Mononuclear cell (primary cell): ENCODE measurements at regions not wholly inside any gene's neighbourhood (a gene's known extent, or its start where the extent isn't known, plus 50 kb on each side); places are given as distances from the start of the nearest gene placed in this dataset.

ENCODE experiments used
- H3K27me3 ChIP-seq: 2 replicates; pipeline ENCODE4 v1.6.0; 2011; ENCODE audit warnings: low read length, control low read depth; ENCODE audit not compliant: insufficient read depth
- H3K4me1 ChIP-seq: 2 replicates; pipeline ENCODE4 v1.5.1; 2011; ENCODE audit warnings: mild to moderate bottlenecking, low read length, control low read depth; ENCODE audit not compliant: insufficient read depth
- H3K4me3 ChIP-seq: 2 replicates; pipeline ENCODE4 v1.5.1; 2011; ENCODE audit warnings: mild to moderate bottlenecking, low read length, moderate library complexity
- H3K9me3 ChIP-seq: 2 replicates; pipeline ENCODE4 v1.5.1; 2011; ENCODE audit warnings: low read depth, mild to moderate bottlenecking, control low read depth, low read length

DNA sequence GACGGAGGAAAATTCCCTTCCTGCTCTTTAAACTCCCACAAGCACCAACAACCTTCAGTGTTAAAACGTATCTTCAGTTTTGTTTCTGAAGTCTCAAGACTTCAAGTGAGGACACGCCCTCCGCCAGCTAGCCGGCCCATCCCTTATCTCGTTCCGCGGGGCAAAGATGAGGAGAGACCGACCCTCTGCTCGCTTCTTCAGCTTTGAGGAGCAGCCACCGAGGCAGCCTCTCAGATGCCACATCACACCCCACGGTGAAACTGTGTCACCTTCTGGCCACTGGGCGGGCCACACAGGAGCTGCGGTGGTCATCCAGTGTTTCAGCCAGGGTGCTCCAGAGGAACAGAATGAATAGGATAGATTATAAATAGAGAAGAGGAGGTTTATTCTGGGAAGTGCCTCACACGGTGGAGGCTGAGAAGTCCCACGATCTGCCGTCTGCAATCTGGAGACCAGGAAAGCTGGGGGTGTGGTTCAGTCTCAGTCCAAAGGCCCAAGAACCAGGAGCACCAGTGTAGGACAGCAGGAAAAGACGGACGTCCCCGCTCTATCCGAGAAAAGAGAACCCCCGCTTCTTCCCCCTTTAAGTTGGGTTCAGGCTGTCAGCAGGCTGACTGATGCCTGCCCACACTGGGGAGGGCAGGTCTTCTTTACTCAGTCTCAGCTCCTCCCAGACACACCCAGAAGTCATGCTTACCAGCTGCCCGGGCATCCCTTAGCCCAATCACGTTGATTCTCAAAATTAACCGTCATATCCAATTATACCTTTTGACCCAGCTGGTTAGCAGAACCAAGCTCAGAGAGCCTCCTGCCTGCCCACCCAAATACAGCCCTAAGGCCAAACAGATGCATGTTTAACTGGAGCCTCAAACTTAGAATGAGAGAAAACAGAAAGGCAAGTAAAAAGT, 399.7 kb upstream of the ID2 start:
- Histone ChIP-seq H3K27me3 (no peaks in the 10 kb centered on the region), H3K4me3 (peak overlapping the region; percentile 35), H3K9me3 (no peaks in the 10 kb centered on the region), H3K4me1 (peaks cover 31% of the 10 kb centered on the region)

DNA sequence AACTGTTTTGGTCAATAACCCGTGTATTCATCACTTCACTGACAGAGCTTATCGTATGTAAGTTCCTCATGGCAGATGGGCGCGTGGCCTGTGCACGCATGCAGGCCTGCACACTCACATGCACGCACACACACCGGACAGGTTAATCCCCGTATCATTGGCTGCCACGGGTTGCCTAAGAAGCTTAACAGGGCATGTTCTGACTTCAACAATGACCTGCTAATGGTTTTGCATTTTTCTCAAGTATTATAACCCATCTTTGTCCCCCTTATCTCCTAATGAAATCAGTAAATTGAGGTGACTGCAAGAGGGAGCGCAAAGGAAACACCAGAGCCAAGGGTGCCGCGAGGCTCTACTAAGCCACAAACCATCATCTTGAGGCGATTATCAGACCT, 399.0 kb upstream of the ID2 start:
- no peaks in the 10 kb centered on the region for H3K9me3 ChIP-seq
- no peaks in the 10 kb centered on the region for H3K27me3 ChIP-seq
- no peak overlapping the region for H3K4me3 ChIP-seq
- H3K4me1 ChIP-seq: peaks cover 25% of the 10 kb centered on the region

DNA sequence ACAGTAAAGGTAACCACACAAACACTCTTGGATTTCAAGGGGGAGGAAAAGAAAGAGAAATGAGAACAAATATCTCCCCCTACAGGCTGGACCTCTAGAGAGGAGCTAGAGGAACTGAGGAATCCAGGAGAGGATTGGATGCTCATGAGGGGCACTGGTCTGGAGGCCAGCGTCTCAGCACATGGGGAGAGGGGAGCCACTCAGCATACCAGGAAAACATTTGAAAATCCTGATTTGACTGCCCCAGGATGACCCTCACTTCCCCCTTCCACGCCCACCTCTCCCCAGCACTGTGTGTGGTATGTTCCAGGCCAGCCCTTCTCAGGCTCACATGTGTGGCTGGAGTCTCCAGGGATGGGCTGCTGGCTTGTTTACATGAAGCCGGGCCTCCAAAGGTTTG, 396.8 kb upstream of the ID2 start:
- H3K4me3 ChIP-seq: no peak overlapping the region
- no peaks in the 10 kb centered on the region for H3K9me3 ChIP-seq
- H3K27me3 ChIP-seq: no peaks in the 10 kb centered on the region
- H3K4me1 ChIP-seq: peaks cover 8% of the 10 kb centered on the region

DNA sequence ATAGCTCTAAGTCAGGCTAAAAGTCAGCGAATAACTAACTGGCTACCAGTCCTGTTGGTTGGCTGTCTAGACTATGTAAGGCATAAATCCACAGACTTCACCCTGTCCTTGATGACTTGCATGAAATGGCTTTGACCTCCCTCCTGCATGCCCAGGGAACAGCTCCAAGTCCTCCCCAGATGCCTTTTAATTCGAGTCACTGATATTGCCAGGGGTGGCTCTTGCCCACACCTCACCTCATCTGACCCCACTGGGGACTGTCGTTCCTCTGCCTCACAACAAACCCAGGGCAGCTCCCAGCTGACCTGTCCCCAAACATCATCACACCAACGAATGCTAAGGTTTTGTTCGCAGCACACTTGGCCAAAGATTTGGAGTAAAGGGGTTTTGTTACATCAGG, 396.0 kb upstream of the ID2 start:
- Histone ChIP-seq H3K9me3 (no peaks in the 10 kb centered on the region), H3K4me1 (peaks cover 8% of the 10 kb centered on the region), H3K27me3 (no peaks in the 10 kb centered on the region), H3K4me3 (no peak overlapping the region)

DNA sequence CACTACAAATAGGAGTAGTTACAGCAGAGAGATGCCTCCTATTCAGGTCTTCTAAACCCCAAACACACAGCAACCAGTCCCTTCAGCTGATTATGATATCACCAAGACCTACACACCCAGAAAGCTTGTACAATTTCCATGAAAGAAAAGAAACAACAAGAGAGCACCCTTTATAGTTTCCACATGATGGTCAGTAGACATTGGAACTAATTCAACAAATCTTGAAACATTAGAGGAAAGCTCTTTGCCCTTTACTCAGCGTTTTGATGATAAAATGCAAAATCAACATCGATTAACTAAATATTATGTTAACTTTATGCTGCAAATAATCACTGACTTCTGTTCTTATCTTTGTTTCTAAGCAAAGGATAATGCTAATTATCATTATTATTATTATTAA, 393.6 kb upstream of the ID2 start:
- Histone ChIP-seq H3K9me3 (no peaks in the 10 kb centered on the region), H3K27me3 (no peaks in the 10 kb centered on the region), H3K4me1 (no peaks in the 10 kb centered on the region), H3K4me3 (no peak overlapping the region)

DNA sequence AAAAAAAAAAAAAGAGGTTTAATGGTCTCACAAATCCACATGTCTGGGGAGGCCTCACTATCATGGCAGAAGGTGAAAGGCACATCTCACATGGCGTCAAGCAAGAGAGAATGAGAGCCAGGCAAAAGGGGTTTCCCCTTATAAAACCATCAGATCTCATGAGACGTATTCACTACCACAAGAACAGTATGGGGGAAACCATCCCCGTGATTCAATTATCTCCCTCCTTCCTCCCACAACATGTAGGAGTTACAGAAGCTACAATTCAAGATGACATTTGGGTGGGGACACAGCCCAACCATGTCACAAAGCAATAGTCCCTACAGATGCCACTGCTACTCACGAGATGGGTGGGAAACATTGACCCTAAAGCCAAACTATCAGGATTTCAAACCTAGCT, 392.7 kb upstream of the ID2 start:
- Histone ChIP-seq H3K4me1 (no peaks in the 10 kb centered on the region), H3K27me3 (no peaks in the 10 kb centered on the region), H3K4me3 (no peak overlapping the region), H3K9me3 (no peaks in the 10 kb centered on the region)

DNA sequence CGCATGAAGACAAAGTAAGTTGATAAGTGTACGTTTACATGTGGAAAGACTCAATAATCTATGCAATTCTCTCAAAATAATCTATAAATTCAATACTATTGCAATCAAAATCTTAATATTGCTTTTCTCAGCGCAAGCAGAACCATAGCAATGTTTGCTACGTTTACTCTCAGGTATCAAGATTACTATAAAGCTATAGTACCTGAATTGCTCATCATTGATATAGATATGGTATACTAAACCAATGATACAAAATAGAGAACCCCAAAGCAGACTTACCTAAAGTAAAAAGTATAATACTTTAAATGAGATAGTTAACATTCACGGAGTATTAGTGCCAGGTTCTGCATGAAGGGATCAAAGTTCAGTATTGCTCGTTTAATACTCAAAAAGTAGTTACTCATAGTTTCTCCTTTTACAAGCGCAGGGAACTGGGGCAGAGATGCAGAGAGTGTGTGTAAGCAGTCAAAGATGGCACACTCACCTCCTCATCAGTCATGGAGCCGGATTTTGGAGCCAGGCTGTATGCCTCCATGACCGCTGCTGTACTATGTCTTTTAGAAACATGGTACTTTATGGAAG, 391.0 kb upstream of the ID2 start:
- Histone ChIP-seq H3K4me1 (no peaks in the 10 kb centered on the region), H3K27me3 (no peaks in the 10 kb centered on the region), H3K4me3 (no peak overlapping the region), H3K9me3 (no peaks in the 10 kb centered on the region)

DNA sequence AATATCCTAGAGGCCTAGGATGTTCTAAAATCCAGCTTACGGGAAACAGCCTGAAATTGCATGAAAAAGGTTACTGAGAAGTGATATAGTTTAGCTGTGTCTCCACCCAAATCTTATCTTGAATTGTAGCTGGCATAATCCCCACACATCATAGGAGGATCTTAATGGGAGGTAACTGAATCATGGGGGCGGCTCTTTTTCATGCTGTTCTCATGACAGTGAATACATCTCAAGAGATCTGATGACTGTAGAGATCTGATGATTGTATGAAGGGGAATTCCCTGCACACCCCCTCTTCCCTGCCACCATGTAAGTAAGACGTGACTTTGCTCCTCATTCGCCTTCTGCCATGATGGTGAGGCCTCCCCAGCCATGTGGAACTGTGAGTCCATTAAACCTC, 385.6 kb upstream of the ID2 start:
- H3K4me1 ChIP-seq: peaks cover 49% of the 10 kb centered on the region
- no peaks in the 10 kb centered on the region for H3K27me3 ChIP-seq
- no peaks in the 10 kb centered on the region for H3K9me3 ChIP-seq
- no peak overlapping the region for H3K4me3 ChIP-seq

DNA sequence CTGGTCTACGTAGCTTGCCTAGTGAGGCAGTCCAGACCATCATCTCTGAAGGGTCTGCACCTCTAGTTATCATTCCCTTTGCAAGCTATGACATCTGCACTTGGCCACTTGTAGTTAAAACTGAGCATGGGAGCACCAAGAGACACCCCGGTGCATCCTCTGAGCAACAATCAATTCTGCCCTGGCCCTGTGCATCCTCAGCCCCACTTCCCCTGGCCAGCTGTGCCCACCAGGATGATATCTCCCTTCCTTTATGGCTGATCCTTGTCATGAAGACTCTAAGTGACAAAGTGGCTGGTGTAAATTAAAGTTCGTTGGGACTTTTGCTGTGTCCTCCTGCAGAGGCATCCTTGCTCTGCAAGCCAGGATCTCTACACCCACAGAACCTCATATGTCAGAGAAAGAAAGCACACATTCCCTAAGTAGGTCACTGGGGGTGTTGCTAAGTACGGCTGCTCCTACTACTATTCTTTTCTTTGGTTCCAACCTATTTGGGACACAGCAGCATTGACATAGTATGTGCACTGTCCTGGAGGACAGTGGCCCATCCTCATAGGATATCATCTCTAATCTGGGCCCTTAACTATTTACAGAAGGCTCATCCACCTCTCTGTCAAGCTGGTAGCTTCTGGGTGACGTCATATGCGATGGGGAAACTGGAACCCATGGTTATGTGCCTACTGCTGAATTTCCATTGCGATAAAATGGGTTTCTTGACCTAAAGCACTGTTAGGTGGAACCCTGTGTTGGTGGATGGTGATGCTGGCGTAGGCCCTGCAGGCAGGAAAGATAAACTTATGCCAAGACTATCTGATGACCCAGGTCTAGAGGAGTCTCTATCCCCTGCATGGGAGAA, 384.3 kb upstream of the ID2 start:
- peaks cover 62% of the 10 kb centered on the region for H3K4me1 ChIP-seq
- no peaks in the 10 kb centered on the region for H3K9me3 ChIP-seq
- H3K27me3 ChIP-seq: no peaks in the 10 kb centered on the region
- H3K4me3 ChIP-seq: no peak overlapping the region

DNA sequence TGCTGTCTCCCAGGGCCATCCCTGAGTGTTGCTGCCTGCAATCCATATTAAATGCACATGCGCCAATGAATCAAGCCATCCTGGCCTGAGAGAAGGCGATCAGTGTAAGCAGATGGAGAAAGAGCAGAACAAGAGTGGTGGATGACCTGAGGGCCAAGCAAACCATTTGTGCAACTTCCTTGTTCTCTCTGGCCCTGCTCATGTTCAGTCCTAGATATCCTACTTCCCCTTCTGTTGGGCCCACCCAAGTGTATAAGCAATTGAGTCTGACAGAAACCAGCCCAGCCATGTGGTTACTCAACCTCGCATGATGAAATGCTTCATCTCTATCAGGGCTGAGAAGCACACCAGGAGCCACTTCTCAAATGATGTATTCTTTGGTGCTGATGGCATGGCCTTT, 383.1 kb upstream of the ID2 start:
- no peak overlapping the region for H3K4me3 ChIP-seq
- peaks cover 74% of the 10 kb centered on the region for H3K4me1 ChIP-seq
- no peaks in the 10 kb centered on the region for H3K9me3 ChIP-seq
- H3K27me3 ChIP-seq: no peaks in the 10 kb centered on the region

DNA sequence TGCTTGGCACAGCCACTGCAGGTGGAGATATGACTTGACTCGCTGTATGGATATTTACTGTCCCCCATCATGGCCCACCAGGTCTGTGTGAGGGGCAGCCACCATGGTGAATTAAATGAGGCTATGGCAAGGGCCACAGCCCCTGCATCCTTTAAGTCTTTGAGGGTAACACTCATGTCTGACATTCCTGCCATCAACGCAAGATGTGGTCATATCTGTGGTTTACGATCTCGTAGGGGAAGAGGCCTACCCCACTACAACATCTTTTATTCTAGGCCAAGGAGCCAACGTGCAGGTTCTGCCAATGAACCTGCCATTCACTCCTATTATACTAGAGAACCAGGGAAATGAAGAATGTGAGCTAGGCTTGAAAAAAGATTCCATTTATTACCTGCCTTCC, 381.6 kb upstream of the ID2 start:
- no peak overlapping the region for H3K4me3 ChIP-seq
- H3K27me3 ChIP-seq: no peaks in the 10 kb centered on the region
- peaks cover 88% of the 10 kb centered on the region for H3K4me1 ChIP-seq
- H3K9me3 ChIP-seq: no peaks in the 10 kb centered on the region

DNA sequence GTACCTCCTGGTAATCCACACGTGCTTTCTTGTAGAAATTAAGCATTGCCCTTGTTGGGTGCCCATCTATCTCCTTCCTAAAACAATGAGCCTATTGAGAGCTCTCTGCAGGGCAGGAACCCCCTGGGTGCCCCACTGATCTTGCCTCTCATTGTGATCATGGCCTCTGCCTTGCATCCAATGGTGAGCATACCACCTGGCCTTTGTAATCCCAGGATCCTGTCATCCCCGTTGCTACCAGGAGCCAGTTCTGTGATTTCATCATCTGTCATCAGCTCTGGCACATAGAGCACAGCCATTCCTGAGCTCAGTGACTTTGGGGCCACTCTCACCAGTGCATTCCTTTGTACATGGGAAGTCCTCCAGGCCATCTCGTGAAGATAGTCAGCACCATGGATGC, 381.0 kb upstream of the ID2 start:
- H3K4me1 ChIP-seq: peaks cover 95% of the 10 kb centered on the region

DNA sequence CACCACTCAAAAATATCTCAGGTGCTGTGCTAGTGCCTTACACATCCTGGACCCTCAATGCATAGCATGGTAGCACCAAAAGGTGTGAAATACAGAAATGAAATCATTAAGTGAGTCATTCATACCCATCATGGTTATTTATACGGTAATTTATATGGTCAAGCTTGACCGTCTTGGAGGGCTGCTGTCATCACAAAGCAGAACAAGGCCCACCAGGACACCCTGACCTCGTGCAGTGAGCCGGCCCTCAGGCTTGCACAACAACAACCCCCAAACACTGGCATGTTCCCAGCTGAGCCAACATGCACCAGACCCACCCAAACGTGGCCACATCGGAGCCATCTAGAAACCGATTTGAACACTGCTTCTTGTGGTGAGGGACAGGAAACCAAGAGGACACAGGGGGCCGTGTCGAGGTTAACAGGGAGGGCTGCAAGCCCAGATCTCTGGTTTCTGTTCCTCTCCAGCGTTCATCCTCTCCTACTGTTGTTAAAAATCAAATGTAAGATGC, 378.5 kb upstream of the ID2 start:
- Histone ChIP-seq H3K9me3 (no peaks in the 10 kb centered on the region), H3K27me3 (no peaks in the 10 kb centered on the region), H3K4me1 (peaks cover 99% of the 10 kb centered on the region), H3K4me3 (no peak overlapping the region)

More for the DNA sequence above, 381.0 kb upstream of the ID2 start:
- no peaks in the 10 kb centered on the region for H3K27me3 ChIP-seq
- H3K4me3 ChIP-seq: no peak overlapping the region
- no peaks in the 10 kb centered on the region for H3K9me3 ChIP-seq

DNA sequence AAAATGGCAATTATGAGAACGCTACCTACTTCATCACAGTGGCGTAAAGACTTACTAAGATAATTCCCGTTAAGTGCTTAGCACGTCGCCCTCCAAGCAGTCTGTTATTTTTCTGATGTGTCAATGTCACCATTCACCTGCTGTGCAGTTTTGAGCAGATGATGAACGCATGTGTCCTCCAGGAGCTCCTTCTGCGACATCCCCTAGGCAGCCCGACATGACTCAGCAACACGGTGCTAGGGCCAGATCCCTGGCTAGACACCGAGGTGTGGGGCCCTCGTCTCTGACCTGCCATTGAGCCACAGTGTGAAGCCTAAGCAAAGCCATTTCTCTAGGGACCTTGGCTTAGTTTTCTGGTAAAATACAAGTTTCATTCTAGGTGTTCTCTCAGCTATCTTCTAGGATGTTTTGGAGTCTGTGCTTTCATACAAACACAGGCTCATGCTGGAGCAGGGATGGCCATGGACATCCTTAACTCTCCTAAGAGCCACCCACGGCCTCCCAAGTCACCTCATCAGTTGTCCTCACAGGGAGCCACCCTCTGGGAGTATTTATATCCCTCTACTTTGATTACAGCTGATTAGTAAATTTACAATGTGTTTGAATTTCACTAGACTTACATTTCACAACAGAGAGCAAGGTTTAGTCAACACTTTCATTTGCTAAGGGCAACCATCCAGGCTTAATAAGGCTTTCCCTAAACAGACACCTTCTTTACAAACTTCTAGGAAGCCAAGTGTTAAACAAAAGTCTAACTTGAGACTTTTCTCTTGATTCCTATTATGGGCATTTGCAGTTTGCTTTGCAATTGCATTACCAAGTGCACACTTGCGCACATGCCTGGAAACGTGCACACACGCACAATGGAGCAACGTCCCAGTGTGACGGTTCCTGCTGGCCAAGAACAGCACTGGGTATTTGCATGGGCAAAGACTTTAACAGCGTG, 376.8 kb upstream of the ID2 start:
- Histone ChIP-seq H3K4me3 (no peak overlapping the region), H3K4me1 (peaks cover 99% of the 10 kb centered on the region), H3K27me3 (no peaks in the 10 kb centered on the region), H3K9me3 (no peaks in the 10 kb centered on the region)
